Mesendoderm (in vitro differentiated cells): ENCODE measurements at regions not wholly inside any gene's neighbourhood (a gene's known extent, or its start where the extent isn't known, plus 50 kb on each side); places are given as distances from the start of the nearest gene placed in this dataset.

Source experiments
- DNase-seq: peaks from one replicate; pipeline ENCODE4 v3.0.0; 2013
- H2AK5ac ChIP-seq: 2 replicates; pipeline ENCODE4 v1.6.1; 2013; ENCODE audit warnings: low read length, inconsistent platforms
- H2BK120ac ChIP-seq: 2 replicates; pipeline ENCODE4 v1.6.1; 2013; ENCODE audit warnings: low read depth, mild to moderate bottlenecking, low read length, moderate library complexity, mixed read lengths
- H2BK15ac ChIP-seq: replicated peaks from 2 replicates; pipeline ENCODE4 v1.6.1; 2013; ENCODE audit warnings: low read depth, mild to moderate bottlenecking, moderate library complexity
- H2BK5ac ChIP-seq: 2 replicates; pipeline ENCODE4 v1.6.1; 2013; ENCODE audit warnings: low read length, inconsistent platforms
- H3K18ac ChIP-seq: 2 replicates; pipeline ENCODE4 v1.6.1; 2013; ENCODE audit warnings: mild to moderate bottlenecking, low read length, mixed read lengths
- H3K23ac ChIP-seq: one replicate; pipeline ENCODE4 v1.6.1; 2013; ENCODE audit warnings: low read length
- H3K27ac ChIP-seq: 2 replicates; pipeline ENCODE4 v1.5.1; 2013; ENCODE audit warnings: low read depth, mild to moderate bottlenecking, inconsistent platforms, low read length, moderate library complexity
- H3K27me3 ChIP-seq: 2 replicates; pipeline ENCODE4 v1.6.1; 2013; ENCODE audit warnings: low read length, control low read depth, mild to moderate bottlenecking, inconsistent platforms; ENCODE audit not compliant: insufficient read depth, poor library complexity
- H3K36me3 ChIP-seq: 2 replicates; pipeline ENCODE4 v1.6.1; 2013; ENCODE audit warnings: low read length, inconsistent platforms; ENCODE audit not compliant: control insufficient read depth, insufficient read depth
- H3K4ac ChIP-seq: one replicate; pipeline ENCODE4 v1.6.1; 2013; ENCODE audit warnings: low read depth, mild to moderate bottlenecking, low read length, moderate library complexity
- H3K4me1 ChIP-seq: 2 replicates; pipeline ENCODE4 v1.6.1; 2013; ENCODE audit warnings: low read depth, low read length, inconsistent platforms; ENCODE audit not compliant: control insufficient read depth
- H3K4me2 ChIP-seq: 2 replicates; pipeline ENCODE4 v1.6.1; 2013; ENCODE audit warnings: low read length
- H3K4me3 ChIP-seq: 2 replicates; pipeline ENCODE4 v1.5.1; 2013; ENCODE audit warnings: mild to moderate bottlenecking, low read length
- H3K56ac ChIP-seq: one replicate; pipeline ENCODE4 v1.6.1; 2013; ENCODE audit warnings: low read length
- H3K79me1 ChIP-seq: 2 replicates; pipeline ENCODE4 v1.6.1; 2013; ENCODE audit warnings: low read length, inconsistent platforms
- H3K79me2 ChIP-seq: 2 replicates; pipeline ENCODE4 v1.6.1; 2013; ENCODE audit warnings: mild to moderate bottlenecking, low read length; ENCODE audit not compliant: control insufficient read depth, insufficient read depth
- H3K9ac ChIP-seq: 2 replicates; pipeline ENCODE4 v1.6.1; 2013; ENCODE audit warnings: low read length, inconsistent platforms
- H4K5ac ChIP-seq: one replicate; pipeline ENCODE4 v1.6.1; 2013; ENCODE audit warnings: low read length
- H4K8ac ChIP-seq: one replicate; pipeline ENCODE4 v1.6.1; 2013; ENCODE audit warnings: low read depth, mild to moderate bottlenecking, control low read depth, low read length, moderate library complexity
- WGBS: extraction: QIAGEN DNeasy Blood & Tissue Kit; methylation state at CpG from one replicate; pipeline ENCODE4 v1.1.7; 2013; ENCODE audit warnings: low lambda C conversion rate, missing lambda C conversion rate; ENCODE audit not compliant: insufficient coverage; ENCODE audit errors: extremely low coverage; 5-methylcytosine and 5-hydroxymethylcytosine counted together

GRCh38 chr15:38622304-38622703 lies 57.7 kb upstream of the RASGRP1 start:
- no peak overlapping the region for H2BK120ac ChIP-seq
- H3K79me2 ChIP-seq: no peaks in the 10 kb centered on the region
- no peaks in the 10 kb centered on the region for H3K36me3 ChIP-seq
- H3K4ac ChIP-seq: no peak overlapping the region
- H4K8ac ChIP-seq: no peak overlapping the region
- no peak overlapping the region for H3K9ac ChIP-seq
- H3K23ac ChIP-seq: no peak overlapping the region
- H2BK15ac ChIP-seq: no peak overlapping the region
- H3K18ac ChIP-seq: no peak overlapping the region
- H2AK5ac ChIP-seq: no peak overlapping the region
- no peak overlapping the region for H2BK5ac ChIP-seq
- H4K5ac ChIP-seq: no peak overlapping the region
- H3K4me2 ChIP-seq: no peak overlapping the region
- H3K4me1 ChIP-seq: no peaks in the 10 kb centered on the region
- H3K27me3 ChIP-seq: no peaks in the 10 kb centered on the region
- WGBS: no CpG with 5 or more reads among the region's 7 CpGs
- no peak for DNase-seq
- H3K27ac ChIP-seq: no peak overlapping the region
- no peaks in the 10 kb centered on the region for H3K79me1 ChIP-seq
- H3K4me3 ChIP-seq: no peak overlapping the region
- no peak overlapping the region for H3K56ac ChIP-seq

GRCh38 chr15:38622908-38623307 lies 58.3 kb upstream of the RASGRP1 start:
- no peak for DNase-seq
- H3K56ac ChIP-seq: no peak overlapping the region

GRCh38 chr15:38623744-38624143 lies 59.1 kb upstream of the RASGRP1 start:
- Histone ChIP-seq H3K4me2 (no peak overlapping the region), H3K27ac (no peak overlapping the region), H3K56ac (no peak overlapping the region), H3K4me1 (no peaks in the 10 kb centered on the region), H3K79me2 (no peaks in the 10 kb centered on the region), H3K36me3 (no peaks in the 10 kb centered on the region), H3K79me1 (no peaks in the 10 kb centered on the region), H2BK5ac (no peak overlapping the region), H3K4me3 (no peak overlapping the region), H3K23ac (no peak overlapping the region), H3K27me3 (no peaks in the 10 kb centered on the region), H2BK15ac (no peak overlapping the region), H3K18ac (no peak overlapping the region), H4K8ac (no peak overlapping the region), H4K5ac (no peak overlapping the region), H3K4ac (no peak overlapping the region), H2AK5ac (no peak overlapping the region), H3K9ac (no peak overlapping the region), H2BK120ac (no peak overlapping the region)
- no peak for DNase-seq
- no CpG with 5 or more reads among the region's 5 CpGs for WGBS

More at GRCh38 chr15:38622908-38623307, 58.3 kb upstream of the RASGRP1 start:
- H3K9ac ChIP-seq: no peak overlapping the region
- no peak overlapping the region for H2BK15ac ChIP-seq
- no peaks in the 10 kb centered on the region for H3K36me3 ChIP-seq
- H2BK120ac ChIP-seq: no peak overlapping the region
- H3K79me1 ChIP-seq: no peaks in the 10 kb centered on the region
- H3K4ac ChIP-seq: no peak overlapping the region
- whole genome bisulfite sequencing: no CpG with 5 or more reads among the region's 5 CpGs
- H3K23ac ChIP-seq: no peak overlapping the region
- H2BK5ac ChIP-seq: no peak overlapping the region
- no peaks in the 10 kb centered on the region for H3K27me3 ChIP-seq
- no peak overlapping the region for H3K4me3 ChIP-seq
- H3K18ac ChIP-seq: no peak overlapping the region
- no peaks in the 10 kb centered on the region for H3K4me1 ChIP-seq
- H4K8ac ChIP-seq: no peak overlapping the region
- no peak overlapping the region for H3K27ac ChIP-seq
- H3K79me2 ChIP-seq: no peaks in the 10 kb centered on the region
- no peak overlapping the region for H2AK5ac ChIP-seq
- no peak overlapping the region for H4K5ac ChIP-seq
- H3K4me2 ChIP-seq: no peak overlapping the region

GRCh38 chr15:38624244-38625205 lies 59.9 kb upstream of the RASGRP1 start:
- Histone ChIP-seq H3K4me1 (no peaks in the 10 kb centered on the region), H2BK5ac (no peak overlapping the region), H3K4me2 (no peak overlapping the region), H3K36me3 (no peaks in the 10 kb centered on the region), H3K18ac (no peak overlapping the region), H3K79me1 (no peaks in the 10 kb centered on the region), H3K9ac (no peak overlapping the region), H3K56ac (no peak overlapping the region), H3K4ac (no peak overlapping the region), H3K79me2 (no peaks in the 10 kb centered on the region), H4K8ac (no peak overlapping the region), H3K27me3 (no peaks in the 10 kb centered on the region), H2AK5ac (no peak overlapping the region), H2BK15ac (no peak overlapping the region), H3K4me3 (no peak overlapping the region), H4K5ac (no peak overlapping the region), H3K27ac (no peak overlapping the region), H2BK120ac (no peak overlapping the region), H3K23ac (no peak overlapping the region)
- no CpG with 5 or more reads among the region's 8 CpGs for WGBS
- no peak for DNase-seq

- WGBS: no CpG with 5 or more reads among the region's 2 CpGs
- Histone ChIP-seq H2BK120ac (no peak overlapping the region), H3K4me1 (no peaks in the 10 kb centered on the region), H2BK15ac (no peak overlapping the region), H3K23ac (no peak overlapping the region), H3K18ac (no peak overlapping the region), H3K27ac (no peak overlapping the region), H3K36me3 (no peaks in the 10 kb centered on the region), H3K56ac (no peak overlapping the region), H3K4me3 (no peak overlapping the region), H3K4ac (no peak overlapping the region), H3K4me2 (no peak overlapping the region), H2AK5ac (no peak overlapping the region), H3K27me3 (no peaks in the 10 kb centered on the region), H4K5ac (no peak overlapping the region), H3K79me1 (no peaks in the 10 kb centered on the region), H4K8ac (no peak overlapping the region), H2BK5ac (no peak overlapping the region), H3K79me2 (no peaks in the 10 kb centered on the region), H3K9ac (no peak overlapping the region)
- DNase-seq: no peak
Observed at GRCh38 chr15:38625886-38626285, 61.3 kb upstream of the RASGRP1 start.
